NCI-H774 (cell line): ENCODE measurements at regions not wholly inside any gene's neighbourhood (a gene's known extent, or its start where the extent isn't known, plus 50 kb on each side); places are given as distances from the start of the nearest gene placed in this dataset.
"Not testable (repeated sequence)": the region's sequence is repeated elsewhere in the genome, so short reads cannot be mapped to it uniquely, and the experiment has no call there.

Source experiments
- DNase-seq: peaks from one replicate; lab custom pipeline; 2025; lab: John Stamatoyannopoulos, UW

GRCh38 chr5:125609011-125609410 is 814.2 kb upstream of the GRAMD2B start:
- DNase-seq = no peak

GRCh38 chr5:125610892-125611291 is 812.3 kb upstream of the GRAMD2B start:
- no peak for DNase-seq

DNA sequence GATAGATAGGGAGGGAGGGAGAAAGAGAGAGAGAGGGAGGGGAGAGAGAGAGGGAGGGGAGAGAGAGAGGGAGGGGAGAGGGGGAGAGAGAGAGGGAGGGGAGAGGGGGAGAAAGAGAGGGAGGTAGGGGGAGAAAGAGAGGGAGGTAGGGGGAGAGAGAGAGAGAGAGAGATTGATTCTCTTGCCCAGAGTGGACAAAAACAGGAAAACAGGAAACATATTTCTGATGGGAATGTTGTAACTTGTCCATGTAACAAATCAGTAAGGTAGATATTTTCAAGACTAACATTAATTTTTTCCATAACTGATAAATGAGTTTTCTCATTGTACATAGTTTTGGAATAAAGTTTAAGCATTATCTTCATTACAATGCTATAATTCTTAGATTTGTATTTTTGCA is 811.7 kb upstream of the GRAMD2B start:
- no peak for DNase-seq

GRCh38 chr5:125612181-125612721 is 811.0 kb upstream of the GRAMD2B start:
- peak; percentile 70 for DNase-seq

DNA sequence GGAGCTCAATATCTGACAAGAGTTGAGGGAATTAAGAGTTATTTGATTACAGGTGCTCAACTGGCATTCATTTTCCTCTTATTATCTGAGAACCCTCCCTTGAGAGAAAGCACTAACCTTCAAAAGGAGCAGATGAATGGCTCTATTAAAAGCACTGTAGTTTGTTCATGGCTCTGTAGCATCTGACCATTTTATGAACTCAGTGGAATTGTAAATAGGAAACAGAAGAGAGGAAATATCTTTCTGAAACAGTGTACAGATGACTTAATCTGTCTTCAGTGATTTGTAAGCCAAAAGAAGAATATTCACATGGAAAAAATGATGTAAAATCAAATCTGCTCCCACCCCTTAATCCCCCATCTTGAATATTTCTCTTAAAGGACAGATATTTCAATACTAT is 810.4 kb upstream of the GRAMD2B start:
- DNase-seq = no peak

GRCh38 chr5:125630237-125630636 is 793.0 kb upstream of the GRAMD2B start:
- DNase-seq = no peak

GRCh38 chr5:125633523-125633922 is 789.7 kb upstream of the GRAMD2B start:
- no peak for DNase-seq

DNA sequence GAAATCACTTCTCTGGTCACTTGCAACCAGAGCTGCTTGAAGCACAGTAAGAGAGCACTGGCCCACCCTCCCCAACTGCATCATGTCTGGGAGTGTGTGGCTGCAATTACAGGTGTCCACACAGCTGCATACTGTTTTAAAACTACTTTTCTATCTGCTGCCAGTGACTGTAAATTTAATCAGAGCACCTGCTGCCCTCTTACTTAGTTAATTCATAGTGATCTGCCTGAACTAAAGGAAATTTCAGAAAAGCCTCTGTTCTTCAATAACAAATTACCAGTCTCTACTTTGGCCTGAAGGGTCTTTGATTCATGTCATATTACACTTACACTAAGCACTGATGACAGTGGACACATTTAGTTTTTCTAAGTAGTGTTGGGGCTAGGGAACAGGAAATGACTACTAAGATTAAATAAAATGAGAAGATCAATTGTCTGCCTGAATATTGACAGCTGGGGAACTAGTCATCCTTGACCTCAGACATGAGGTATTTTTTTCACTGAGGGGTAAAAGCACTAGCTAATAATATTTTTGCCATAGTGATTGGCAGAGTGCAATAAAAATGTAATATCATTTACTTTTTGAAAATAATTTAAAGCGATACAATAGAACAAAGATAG is 788.9 kb upstream of the GRAMD2B start:
- peak; percentile 15 for DNase-seq

- no peak for DNase-seq
These were observed 783.4 kb upstream of the GRAMD2B start for GRCh38 chr5:125639858-125640257.

DNA sequence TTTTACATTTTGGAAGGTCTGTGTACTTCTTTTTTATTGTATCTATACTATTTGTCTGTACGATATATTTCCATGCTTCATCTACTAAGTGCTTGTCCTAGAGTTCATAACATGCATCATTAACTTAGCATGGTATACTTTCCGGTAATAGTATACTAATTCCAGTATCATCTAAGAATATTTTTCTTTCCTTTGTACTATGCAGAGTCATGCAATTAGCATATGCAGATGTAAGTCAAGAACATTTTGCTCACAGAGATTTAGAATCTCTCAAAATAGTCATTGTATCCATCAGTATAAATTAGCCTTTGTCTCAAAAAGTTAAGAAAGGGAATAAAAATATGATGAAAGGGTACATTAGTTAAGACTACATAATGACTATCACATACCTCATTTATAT is 770.4 kb upstream of the GRAMD2B start:
- DNase-seq = no peak

- no peak for DNase-seq
These were observed 768.8 kb upstream of the GRAMD2B start for GRCh38 chr5:125654392-125654791.

- peak; percentile 52 for DNase-seq
These were observed 768.1 kb upstream of the GRAMD2B start for GRCh38 chr5:125655156-125655555.

- no peak for DNase-seq
These were observed 765.3 kb upstream of the GRAMD2B start for GRCh38 chr5:125657936-125658335.

- DNase-seq = no peak
These were observed 763.7 kb upstream of the GRAMD2B start for GRCh38 chr5:125659316-125660023.

GRCh38 chr5:125660231-125660895 is 762.8 kb upstream of the GRAMD2B start:
- DNase-seq = no peak

GRCh38 chr5:125661584-125661983 is 761.6 kb upstream of the GRAMD2B start:
- DNase-seq = no peak

DNA sequence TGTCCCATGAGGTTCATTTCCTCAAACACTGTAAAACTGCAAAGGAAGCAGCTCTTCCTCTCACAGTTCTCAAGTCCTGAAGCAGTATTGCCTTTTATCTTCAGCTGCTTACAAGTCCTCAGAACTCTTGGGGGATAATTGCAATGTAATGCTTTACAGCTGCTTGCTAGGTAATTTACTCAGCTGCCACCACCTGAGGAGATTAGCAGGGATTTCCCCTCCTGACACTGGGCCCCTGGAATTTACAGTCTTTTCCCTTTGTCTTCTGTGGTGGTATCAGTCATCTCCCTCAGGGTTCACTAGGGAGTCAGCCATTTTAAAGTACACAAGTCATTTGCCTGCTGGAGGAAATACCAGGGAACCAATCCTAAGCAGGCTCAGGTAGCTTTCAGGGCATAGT is 754.3 kb upstream of the GRAMD2B start:
- DNase-seq = peak; percentile 40

GRCh38 chr5:125673359-125673950 is 749.8 kb upstream of the GRAMD2B start:
- DNase-seq = no peak

DNA sequence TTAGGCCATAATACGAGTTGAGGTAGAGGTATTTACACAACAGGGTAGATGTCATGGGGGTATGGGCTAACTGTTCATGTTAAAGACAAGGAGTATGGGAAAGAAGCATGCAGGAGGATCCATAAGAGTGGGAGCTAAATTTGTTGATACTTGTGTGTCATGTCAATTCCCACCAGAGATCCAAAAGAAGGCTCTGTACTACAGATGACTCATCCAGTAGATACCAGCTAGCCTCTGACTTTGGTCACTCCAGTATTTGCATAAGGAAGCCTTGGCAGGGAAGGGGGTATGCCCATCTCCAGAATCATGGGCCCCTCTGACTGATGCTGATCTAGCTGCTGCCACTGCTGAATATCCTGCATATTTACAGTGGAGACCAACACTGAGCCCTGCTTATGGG is 743.7 kb upstream of the GRAMD2B start:
- DNase-seq = no peak

DNA sequence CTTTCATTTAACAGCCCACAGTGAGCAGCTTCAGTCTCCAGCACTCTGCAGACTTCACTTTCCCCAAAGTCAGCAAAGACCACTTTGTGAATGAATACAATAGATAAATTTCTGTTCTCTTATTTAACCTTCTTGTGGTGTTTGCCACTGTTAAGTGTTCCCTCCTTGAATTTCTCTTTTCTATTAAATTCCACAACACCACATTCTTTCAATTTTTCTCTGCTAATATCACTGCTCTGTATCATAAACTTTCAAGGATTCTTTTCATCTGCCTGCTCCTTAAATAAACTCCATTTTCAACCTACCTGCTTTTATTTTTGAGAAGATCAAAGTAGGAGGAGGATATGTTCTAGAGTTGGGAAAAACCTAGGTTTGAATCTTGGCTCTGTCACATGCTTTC is 739.5 kb upstream of the GRAMD2B start:
- no peak for DNase-seq

- DNase-seq = no peak
These were observed 737.4 kb upstream of the GRAMD2B start for GRCh38 chr5:125685771-125686170.

DNA sequence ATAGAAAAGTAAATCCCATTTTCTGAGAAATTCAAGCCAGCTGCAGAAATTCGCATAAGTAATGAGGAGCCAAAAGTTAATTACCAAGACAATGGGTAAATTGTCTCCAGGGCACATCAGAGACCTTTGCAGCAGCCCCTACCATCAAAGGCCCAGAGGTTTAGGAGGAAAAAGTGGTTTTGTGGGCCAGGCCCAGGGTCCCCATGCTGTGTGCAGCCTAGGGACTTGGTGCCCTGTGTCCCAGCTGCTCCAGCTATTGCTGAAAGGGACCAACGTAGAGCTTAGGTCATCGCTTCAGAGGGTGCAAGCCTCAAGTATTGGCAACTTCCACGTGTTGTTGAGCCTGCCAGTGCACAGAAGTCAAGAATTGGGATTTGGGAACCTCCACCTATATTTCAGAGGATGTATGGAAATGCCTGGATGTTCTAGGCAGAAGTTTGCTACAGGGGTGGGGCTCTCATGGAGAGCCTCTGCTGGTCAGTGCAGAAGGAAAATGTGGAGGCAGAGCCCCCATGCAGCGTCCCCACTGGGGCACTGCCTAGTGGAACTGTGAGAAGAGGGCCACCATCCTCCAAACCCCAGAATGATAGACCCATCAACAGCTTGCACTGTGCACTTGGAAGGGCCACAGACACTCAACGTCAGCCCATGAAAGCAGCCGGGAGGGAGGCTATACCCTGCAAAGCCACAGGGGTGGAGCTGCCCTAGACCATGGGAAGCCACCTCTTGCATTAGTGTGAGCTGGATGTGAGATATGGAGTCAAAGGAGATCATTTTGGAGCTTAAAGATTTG is 731.3 kb upstream of the GRAMD2B start:
- DNase-seq = not testable (repeated sequence)
